HG02759 (cell line): ENCODE measurements at regions not wholly inside any gene's neighbourhood (a gene's known extent, or its start where the extent isn't known, plus 50 kb on each side); places are given as distances from the start of the nearest gene placed in this dataset.
"Not testable (repeated sequence)": the region's sequence is repeated elsewhere in the genome, so short reads cannot be mapped to it uniquely, and the experiment has no call there.

Source experiments
- ATAC-seq: cut with Tn5 transposase; IDR thresholded peaks from one replicate; pipeline ENCODE4 v1.9.1; 2021; ENCODE audit warnings: mild to moderate bottlenecking, moderate library complexity; ENCODE audit not compliant: unreplicated experiment

- no peak for ATAC-seq
These were observed 573.3 kb upstream of the NR2F2 start for GRCh38 chr15:95757171-95757570.

- no peak for ATAC-seq
These were observed 572.0 kb upstream of the NR2F2 start for GRCh38 chr15:95758451-95758850.

- ATAC-seq = no peak
These were observed 571.6 kb upstream of the NR2F2 start for GRCh38 chr15:95758851-95759250.

GRCh38 chr15:95760508-95760907 lies 570.0 kb upstream of the NR2F2 start:
- peak; percentile 39 for ATAC-seq

- no peak for ATAC-seq
These were observed 568.9 kb upstream of the NR2F2 start for GRCh38 chr15:95761501-95762165.

- ATAC-seq = no peak
These were observed 567.1 kb upstream of the NR2F2 start for GRCh38 chr15:95763426-95763825.

- no peak for ATAC-seq
These were observed 565.3 kb upstream of the NR2F2 start for GRCh38 chr15:95765161-95765560.

- no peak for ATAC-seq
These were observed 560.3 kb upstream of the NR2F2 start for GRCh38 chr15:95770196-95770595.

GRCh38 chr15:95772982-95773381 lies 557.5 kb upstream of the NR2F2 start:
- ATAC-seq = no peak

- no peak for ATAC-seq
These were observed 546.0 kb upstream of the NR2F2 start for GRCh38 chr15:95784508-95784907.

- ATAC-seq = not testable (repeated sequence)
These were observed 545.2 kb upstream of the NR2F2 start for GRCh38 chr15:95785276-95785675.

- no peak for ATAC-seq
These were observed 537.3 kb upstream of the NR2F2 start for GRCh38 chr15:95793231-95793630.

GRCh38 chr15:95795386-95795785 lies 535.1 kb upstream of the NR2F2 start:
- ATAC-seq = no peak

GRCh38 chr15:95799286-95800200 lies 531.0 kb upstream of the NR2F2 start:
- ATAC-seq = no peak

GRCh38 chr15:95804484-95804883 lies 526.0 kb upstream of the NR2F2 start:
- no peak for ATAC-seq

GRCh38 chr15:95812491-95812890 lies 518.0 kb upstream of the NR2F2 start:
- ATAC-seq = no peak

- ATAC-seq = no peak
These were observed 515.6 kb upstream of the NR2F2 start for GRCh38 chr15:95814908-95815307.

GRCh38 chr15:95816591-95816990 lies 513.9 kb upstream of the NR2F2 start:
- ATAC-seq = no peak

- no peak for ATAC-seq
These were observed 507.5 kb upstream of the NR2F2 start for GRCh38 chr15:95822961-95823360.

- no peak for ATAC-seq
These were observed 505.3 kb upstream of the NR2F2 start for GRCh38 chr15:95825208-95825607.

GRCh38 chr15:95825671-95826411 lies 504.7 kb upstream of the NR2F2 start:
- no peak for ATAC-seq
